Embryonic facial prominence (tissue), 1 donor: ENCODE measurements at regions not wholly inside any gene's neighbourhood (a gene's known extent, or its start where the extent isn't known, plus 50 kb on each side); places are given as distances from the start of the nearest gene placed in this dataset.

Source experiments
- DNase-seq: peaks from one replicate; pipeline ENCODE4 v3.0.0-alpha.2; 2016; ENCODE audit errors: extremely low spot score

GRCh38 chr10:44056967-44057805 lies 327.7 kb downstream of the CXCL12 start:
- DNase-seq, result no peak

- no peak for DNase-seq
These were observed 328.7 kb downstream of the CXCL12 start for GRCh38 chr10:44056206-44056605.

GRCh38 chr10:44054046-44054445 lies 330.9 kb downstream of the CXCL12 start:
- no peak for DNase-seq

GRCh38 chr10:44053391-44053790 lies 331.5 kb downstream of the CXCL12 start:
- no peak for DNase-seq

- DNase-seq, result no peak
These were observed 333.1 kb downstream of the CXCL12 start for GRCh38 chr10:44051584-44052385.

GRCh38 chr10:44051091-44051490 lies 333.8 kb downstream of the CXCL12 start:
- no peak for DNase-seq

- DNase-seq, result no peak
These were observed 335.4 kb downstream of the CXCL12 start for GRCh38 chr10:44049301-44050015.

- DNase-seq, result no peak
These were observed 337.5 kb downstream of the CXCL12 start for GRCh38 chr10:44047361-44047760.

- no peak for DNase-seq
These were observed 338.3 kb downstream of the CXCL12 start for GRCh38 chr10:44046605-44047004.

GRCh38 chr10:44045020-44045419 lies 339.9 kb downstream of the CXCL12 start:
- DNase-seq, result no peak

- DNase-seq, result no peak
These were observed 340.3 kb downstream of the CXCL12 start for GRCh38 chr10:44044549-44044948.

GRCh38 chr10:44043646-44044375 lies 341.1 kb downstream of the CXCL12 start:
- no peak for DNase-seq

GRCh38 chr10:44042926-44043602 lies 341.8 kb downstream of the CXCL12 start:
- DNase-seq, result no peak

- no peak for DNase-seq
These were observed 342.7 kb downstream of the CXCL12 start for GRCh38 chr10:44042075-44042770.

GRCh38 chr10:44039599-44039998 lies 345.3 kb downstream of the CXCL12 start:
- DNase-seq, result no peak

GRCh38 chr10:44036425-44036824 lies 348.5 kb downstream of the CXCL12 start:
- DNase-seq, result no peak

GRCh38 chr10:44035474-44036197 lies 349.3 kb downstream of the CXCL12 start:
- DNase-seq, result no peak

- DNase-seq, result no peak
These were observed 350.0 kb downstream of the CXCL12 start for GRCh38 chr10:44034946-44035345.

GRCh38 chr10:44033008-44033407 lies 351.9 kb downstream of the CXCL12 start:
- DNase-seq, result no peak

GRCh38 chr10:44032216-44032615 lies 352.7 kb downstream of the CXCL12 start:
- DNase-seq, result no peak
